DND-41 (cell line): ENCODE measurements at regions not wholly inside any gene's neighbourhood (a gene's known extent, or its start where the extent isn't known, plus 50 kb on each side); places are given as distances from the start of the nearest gene placed in this dataset.

Source experiments
- EZH2 ChIP-seq: IDR thresholded peaks from 3 replicates; pipeline ENCODE4 v1.6.1; 2012; ENCODE audit warnings: borderline replicate concordance, low read depth, mild to moderate bottlenecking, moderate library complexity, low read length, inconsistent platforms; ENCODE audit not compliant: severe bottlenecking
- TF ChIP-seq, protein P1 (sequence below): IDR thresholded peaks from 2 replicates; pipeline ENCODE4 v1.5.1; 2012; ENCODE audit warnings: borderline replicate concordance, low read length, moderate library complexity, mild to moderate bottlenecking; ENCODE audit not compliant: poor library complexity, severe bottlenecking; ENCODE audit errors: extremely low read depth

DNA sequence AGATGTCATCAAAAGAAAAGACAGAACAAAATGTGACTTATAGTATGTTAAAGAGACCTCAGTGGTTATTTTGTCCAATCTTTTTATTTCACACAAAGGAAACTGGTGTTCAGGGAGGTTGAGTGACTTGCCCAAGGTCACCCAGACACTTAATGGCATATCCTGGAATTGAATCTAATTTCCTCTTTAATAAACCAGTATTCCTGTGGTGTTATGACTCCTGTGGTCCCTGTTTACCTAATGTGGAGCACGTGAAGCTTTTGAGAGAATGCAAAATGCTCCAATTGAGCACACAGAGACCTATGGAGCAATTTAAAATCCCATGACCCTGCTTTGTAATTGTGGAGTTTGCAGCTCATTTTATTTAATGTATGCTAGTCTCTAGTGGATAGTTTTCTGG, 251.9 kb downstream of the REEP3 start:
- TF ChIP-seq, protein P1, sequence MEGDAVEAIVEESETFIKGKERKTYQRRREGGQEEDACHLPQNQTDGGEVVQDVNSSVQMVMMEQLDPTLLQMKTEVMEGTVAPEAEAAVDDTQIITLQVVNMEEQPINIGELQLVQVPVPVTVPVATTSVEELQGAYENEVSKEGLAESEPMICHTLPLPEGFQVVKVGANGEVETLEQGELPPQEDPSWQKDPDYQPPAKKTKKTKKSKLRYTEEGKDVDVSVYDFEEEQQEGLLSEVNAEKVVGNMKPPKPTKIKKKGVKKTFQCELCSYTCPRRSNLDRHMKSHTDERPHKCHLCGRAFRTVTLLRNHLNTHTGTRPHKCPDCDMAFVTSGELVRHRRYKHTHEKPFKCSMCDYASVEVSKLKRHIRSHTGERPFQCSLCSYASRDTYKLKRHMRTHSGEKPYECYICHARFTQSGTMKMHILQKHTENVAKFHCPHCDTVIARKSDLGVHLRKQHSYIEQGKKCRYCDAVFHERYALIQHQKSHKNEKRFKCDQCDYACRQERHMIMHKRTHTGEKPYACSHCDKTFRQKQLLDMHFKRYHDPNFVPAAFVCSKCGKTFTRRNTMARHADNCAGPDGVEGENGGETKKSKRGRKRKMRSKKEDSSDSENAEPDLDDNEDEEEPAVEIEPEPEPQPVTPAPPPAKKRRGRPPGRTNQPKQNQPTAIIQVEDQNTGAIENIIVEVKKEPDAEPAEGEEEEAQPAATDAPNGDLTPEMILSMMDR: no peak
- TF ChIP-seq EZH2: no peak
